DOHH2 (cell line): ENCODE measurements at regions not wholly inside any gene's neighbourhood (a gene's known extent, or its start where the extent isn't known, plus 50 kb on each side); places are given as distances from the start of the nearest gene placed in this dataset.

ENCODE experiments used
- H3F3A ChIP-seq: fragments of 200-600 bp; sonication (generic), shearing (Covaris generic); 2 replicates; pipeline ENCODE4 v1.6.0; 2016; ENCODE audit warnings: antibody characterized with exemption, mild to moderate bottlenecking; ENCODE audit not compliant: control insufficient read depth, insufficient read depth
- H3K27ac ChIP-seq: fragments of 200-600 bp; sonication (generic); 2 replicates; pipeline ENCODE4 v1.5.1; 2014; ENCODE audit warnings: low read depth, mild to moderate bottlenecking, low read length, moderate library complexity
- H3K27me3 ChIP-seq: fragments of 200-600 bp; sonication (generic); 2 replicates; pipeline ENCODE4 v1.6.1; 2014; ENCODE audit warnings: mild to moderate bottlenecking, low read length, mixed read lengths; ENCODE audit not compliant: control insufficient read depth
- H3K36me3 ChIP-seq: fragments of 200-600 bp; sonication (generic); 2 replicates; pipeline ENCODE4 v1.6.1; 2014; ENCODE audit warnings: mild to moderate bottlenecking, low read length, moderate library complexity, mixed read lengths; ENCODE audit not compliant: control insufficient read depth
- H3K4me1 ChIP-seq: fragments of 200-600 bp; sonication (generic); 2 replicates; pipeline ENCODE4 v1.6.1; 2014; ENCODE audit warnings: mild to moderate bottlenecking, low read length, mixed read lengths; ENCODE audit not compliant: control insufficient read depth
- H3K4me2 ChIP-seq: fragments of 200-600 bp; sonication (generic); 2 replicates; pipeline ENCODE4 v1.6.0; 2014; ENCODE audit warnings: mild to moderate bottlenecking, low read length, moderate library complexity
- H3K4me3 ChIP-seq: fragments of 200-600 bp; sonication (generic); 2 replicates; pipeline ENCODE4 v1.5.1; 2014; ENCODE audit warnings: mild to moderate bottlenecking, low read length, mixed read lengths
- H3K79me2 ChIP-seq: fragments of 200-600 bp; sonication (generic); 2 replicates; pipeline ENCODE4 v1.6.1; 2014; ENCODE audit warnings: mild to moderate bottlenecking, low read length, mixed read lengths; ENCODE audit not compliant: control insufficient read depth
- H3K9me2 ChIP-seq: fragments of 200-600 bp; sonication (generic); replicated peaks from 2 replicates; pipeline ENCODE4 v1.6.1; 2014; ENCODE audit warnings: mild to moderate bottlenecking, low read length, mixed read lengths; ENCODE audit not compliant: control insufficient read depth
- H3K9me3 ChIP-seq: fragments of 200-600 bp; sonication (generic); 2 replicates; pipeline ENCODE4 v1.6.1; 2014; ENCODE audit warnings: antibody characterized with exemption, low read length, mixed read lengths; ENCODE audit not compliant: control insufficient read depth, insufficient read depth
- H4K20me1 ChIP-seq: fragments of 200-600 bp; sonication (generic); 2 replicates; pipeline ENCODE4 v1.6.0; 2014; ENCODE audit warnings: low read depth, mild to moderate bottlenecking, antibody characterized with exemption, low read length, moderate library complexity; ENCODE audit not compliant: control insufficient read depth, insufficient read depth
- EZH2phosphoT487 ChIP-seq: fragments of 200-600 bp; sonication (generic); IDR thresholded peaks from 2 replicates; pipeline ENCODE4 v1.6.1; 2017; ENCODE audit warnings: borderline replicate concordance, mild to moderate bottlenecking, antibody characterized with exemption, low read length, moderate library complexity, mixed read lengths
- TF ChIP-seq, protein P1 (sequence below): fragments of 200-600 bp; sonication (generic); IDR thresholded peaks from one replicate; pipeline ENCODE4 v1.5.1; 2014; ENCODE audit warnings: antibody characterized with exemption, mild to moderate bottlenecking, low read depth, low read length; ENCODE audit not compliant: poor library complexity, severe bottlenecking

DNA sequence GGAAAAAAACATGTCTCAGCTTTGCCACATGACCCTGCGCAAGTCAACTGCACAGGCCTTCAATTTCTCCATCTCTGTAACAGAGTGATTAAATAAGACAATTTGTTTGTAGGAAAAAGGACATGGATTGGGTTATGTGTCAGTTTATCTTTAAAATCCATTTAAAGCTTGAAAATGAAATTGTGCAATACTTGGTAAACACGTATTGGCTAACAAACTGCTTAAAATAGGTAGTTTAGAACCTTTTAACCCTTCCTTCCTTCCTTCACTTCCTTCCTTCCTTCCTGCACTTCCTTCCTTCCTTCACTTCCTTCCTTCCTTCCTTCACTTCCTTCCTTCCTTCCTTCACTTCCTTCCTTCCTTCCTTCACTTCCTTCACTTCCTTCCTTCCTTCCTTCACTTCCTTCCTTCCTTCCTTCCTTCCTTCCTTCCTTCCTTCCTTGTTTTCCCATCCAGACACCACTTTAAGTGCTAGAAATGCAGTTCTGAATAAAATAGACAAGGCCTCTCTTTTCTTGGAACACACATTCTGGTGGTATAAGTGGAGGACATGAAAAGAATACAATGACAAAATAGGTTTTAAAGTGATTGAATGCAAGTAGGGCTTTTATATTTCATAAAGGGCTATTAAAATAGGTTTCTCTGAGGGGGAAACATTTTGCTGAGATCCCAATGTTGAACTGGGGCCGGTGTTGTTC, 130.2 kb upstream of the TP63 start:
- Histone ChIP-seq H3K27me3 (no peaks in the 10 kb centered on the region), H3K4me3 (no peak overlapping the region), H3K9me3 (peaks cover 10% of the 10 kb centered on the region; the same call in 1 of the 2 replicates), H3K79me2 (no peaks in the 10 kb centered on the region), H3K36me3 (no peaks in the 10 kb centered on the region), H3K4me1 (peaks cover 17% of the 10 kb centered on the region), H3F3A (peaks cover 5% of the 10 kb centered on the region; the same call in 1 of the 2 replicates), H4K20me1 (no peaks in the 10 kb centered on the region), H3K4me2 (no peak overlapping the region), H3K27ac (no peak overlapping the region), H3K9me2 (no peaks in the 10 kb centered on the region)
- no peak for TF ChIP-seq EZH2phosphoT487
- TF ChIP-seq, protein P1, sequence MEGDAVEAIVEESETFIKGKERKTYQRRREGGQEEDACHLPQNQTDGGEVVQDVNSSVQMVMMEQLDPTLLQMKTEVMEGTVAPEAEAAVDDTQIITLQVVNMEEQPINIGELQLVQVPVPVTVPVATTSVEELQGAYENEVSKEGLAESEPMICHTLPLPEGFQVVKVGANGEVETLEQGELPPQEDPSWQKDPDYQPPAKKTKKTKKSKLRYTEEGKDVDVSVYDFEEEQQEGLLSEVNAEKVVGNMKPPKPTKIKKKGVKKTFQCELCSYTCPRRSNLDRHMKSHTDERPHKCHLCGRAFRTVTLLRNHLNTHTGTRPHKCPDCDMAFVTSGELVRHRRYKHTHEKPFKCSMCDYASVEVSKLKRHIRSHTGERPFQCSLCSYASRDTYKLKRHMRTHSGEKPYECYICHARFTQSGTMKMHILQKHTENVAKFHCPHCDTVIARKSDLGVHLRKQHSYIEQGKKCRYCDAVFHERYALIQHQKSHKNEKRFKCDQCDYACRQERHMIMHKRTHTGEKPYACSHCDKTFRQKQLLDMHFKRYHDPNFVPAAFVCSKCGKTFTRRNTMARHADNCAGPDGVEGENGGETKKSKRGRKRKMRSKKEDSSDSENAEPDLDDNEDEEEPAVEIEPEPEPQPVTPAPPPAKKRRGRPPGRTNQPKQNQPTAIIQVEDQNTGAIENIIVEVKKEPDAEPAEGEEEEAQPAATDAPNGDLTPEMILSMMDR: no peak

DNA sequence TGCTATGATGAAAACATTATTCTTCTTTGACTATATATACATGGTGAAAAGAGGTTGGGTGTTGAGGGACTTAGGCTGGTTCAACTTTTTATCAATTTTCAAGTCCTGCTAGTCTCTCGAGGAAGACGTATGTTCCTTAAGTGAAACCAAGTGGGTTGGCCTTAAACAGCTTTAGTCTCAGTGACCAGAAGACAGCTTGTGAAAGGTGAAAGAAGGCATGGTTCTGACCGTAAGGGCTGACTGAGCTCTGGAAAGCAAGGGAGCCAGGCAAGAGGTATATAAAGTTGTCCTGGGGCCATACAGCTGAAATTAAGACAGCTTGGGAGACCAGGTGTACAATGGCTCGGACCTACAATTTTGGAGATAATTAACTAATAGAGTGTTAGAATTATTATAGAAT, 128.9 kb upstream of the TP63 start:
- Histone ChIP-seq H3K4me1 (peaks cover 17% of the 10 kb centered on the region), H3K27ac (no peak overlapping the region), H3K27me3 (no peaks in the 10 kb centered on the region), H3K4me2 (no peak overlapping the region), H3K9me2 (no peaks in the 10 kb centered on the region), H3F3A (peaks cover 5% of the 10 kb centered on the region; the same call in 1 of the 2 replicates), H4K20me1 (no peaks in the 10 kb centered on the region), H3K36me3 (no peaks in the 10 kb centered on the region), H3K79me2 (no peaks in the 10 kb centered on the region), H3K4me3 (no peak overlapping the region), H3K9me3 (peaks cover 10% of the 10 kb centered on the region; the same call in 1 of the 2 replicates)
- TF ChIP-seq EZH2phosphoT487: no peak
- TF ChIP-seq, protein P1: no peak

DNA sequence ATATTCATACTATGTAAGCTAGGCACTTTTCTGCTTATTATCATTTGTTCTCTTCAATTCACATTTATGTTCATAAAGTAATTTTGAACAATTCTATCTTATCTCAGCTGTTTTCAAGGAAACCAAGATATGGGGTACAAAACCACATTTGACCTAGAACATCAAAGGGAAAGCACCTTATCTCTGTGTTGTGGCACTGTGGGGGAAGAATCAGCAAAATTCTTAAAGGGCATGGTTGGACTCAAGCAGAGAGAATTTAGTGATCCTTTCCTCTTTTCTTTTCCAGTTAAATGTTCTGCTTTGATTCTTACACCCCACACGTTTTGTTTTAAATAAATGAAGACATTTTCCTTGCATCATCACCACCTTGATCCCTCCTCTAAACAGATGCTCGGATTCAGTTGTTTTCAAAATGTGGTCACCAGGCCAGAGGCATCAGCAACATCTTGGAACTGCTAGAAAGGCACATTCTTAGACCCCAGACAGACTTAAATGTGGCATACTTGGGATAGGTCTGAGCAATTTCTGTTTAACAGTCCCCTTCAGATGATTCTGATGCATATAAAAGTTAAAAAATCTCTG, 128.4 kb upstream of the TP63 start:
- Histone ChIP-seq H3K27ac (no peak overlapping the region), H3F3A (peaks cover 5% of the 10 kb centered on the region; the same call in 1 of the 2 replicates), H3K4me3 (no peak overlapping the region), H3K36me3 (no peaks in the 10 kb centered on the region), H3K9me2 (no peaks in the 10 kb centered on the region), H4K20me1 (no peaks in the 10 kb centered on the region), H3K27me3 (no peaks in the 10 kb centered on the region), H3K4me1 (peaks cover 19% of the 10 kb centered on the region), H3K9me3 (peaks cover 10% of the 10 kb centered on the region; the same call in 1 of the 2 replicates), H3K79me2 (no peaks in the 10 kb centered on the region), H3K4me2 (no peak overlapping the region)
- TF ChIP-seq, protein P1: no peak
- no peak for TF ChIP-seq EZH2phosphoT487
